ENCODE measurements at regions not wholly inside any gene's neighbourhood (a gene's known extent, or its start where the extent isn't known, plus 50 kb on each side); places are given as distances from the start of the nearest gene placed in this dataset.

DNA sequence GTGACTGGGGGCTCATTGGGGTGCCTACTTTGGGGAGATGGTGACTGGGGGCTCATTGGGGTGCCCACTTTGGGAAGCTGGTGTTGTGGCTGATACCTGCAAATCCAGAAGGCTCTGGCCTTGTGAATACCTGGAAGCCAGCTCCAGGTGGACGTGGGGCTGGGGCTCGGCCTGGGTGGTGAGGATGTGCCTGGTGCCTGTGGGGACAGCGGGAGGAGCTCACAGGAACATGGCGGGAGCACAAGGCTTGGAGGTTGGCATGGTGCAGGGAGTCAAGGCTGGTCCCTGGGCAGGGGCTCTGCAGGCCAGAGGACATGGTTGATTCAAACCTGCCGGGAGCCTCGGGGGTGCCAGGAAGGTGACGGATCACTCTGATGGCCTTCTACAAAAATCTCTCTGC is 1165.7 kb downstream of the BRD1 start:
- Histone ChIP-seq H3K4me1 (ENCODE audit: control insufficient read depth in 1 of 2, extremely low read depth in 1 of 2, insufficient read depth in 2 of 2, low read length in 2 of 2) (no peaks in the 10 kb centered on the region), H3K27ac (ENCODE audit: low read length) (no peak overlapping the region), H3K9me3 (no peaks in the 10 kb centered on the region), H3K4me3 (ENCODE audit: control insufficient read depth in 1 of 2, extremely low read depth in 1 of 2, low read length in 1 of 2) (no peak overlapping the region), H3K27me3 (replicated peaks in 1 of 2; ENCODE audit: control insufficient read depth in 2 of 2, extremely low read depth in 1 of 2, insufficient read depth in 2 of 2, low read length in 1 of 2) (peaks cover 0 to 5% of the 10 kb centered on the region in 2 experiments), H3K36me3 (ENCODE audit: control insufficient read depth in 2 of 2, extremely low read depth in 1 of 2, insufficient read depth in 1 of 2, low read length in 1 of 2) (no peaks in the 10 kb centered on the region)
- CTCF ChIA-PET: no interaction called here
- H3K27me3 Mint-ChIP-seq: no peaks in the 10 kb centered on the region
- H3K36me3 Mint-ChIP-seq: no peaks in the 10 kb centered on the region
- H3K4me3 Mint-ChIP-seq: no peak overlapping the region
- no peak overlapping the region for H3K27ac Mint-ChIP-seq
- WGBS (ENCODE audit: insufficient coverage): 85% methylated on average over 6 of the region's 7 CpGs
- no peaks in the 10 kb centered on the region for H3K4me1 Mint-ChIP-seq
- no peak for DNase-seq
- no peak for ATAC-seq (replicated peaks in 1 of 4)
- POLR2A ChIA-PET: no interaction called here
- peaks cover 0 to 18% (median 10%) of the 10 kb centered on the region in 3 donors for H3K9me3 Mint-ChIP-seq

- CTCF ChIA-PET: no interaction called here
- DNase-seq (no peak), ATAC-seq (replicated peaks in 1 of 4) (no peak)
- POLR2A ChIA-PET: no interaction called here
- H3K4me1 ChIP-seq (ENCODE audit: control insufficient read depth in 1 of 2, extremely low read depth in 1 of 2, insufficient read depth in 2 of 2, low read length in 2 of 2): no peaks in the 10 kb centered on the region
- H3K27ac Mint-ChIP-seq: no peak overlapping the region
- no peaks in the 10 kb centered on the region for H3K36me3 Mint-ChIP-seq
- no peaks in the 10 kb centered on the region for H3K27me3 Mint-ChIP-seq
- H3K27ac ChIP-seq (ENCODE audit: low read length): no peak overlapping the region
- no peaks in the 10 kb centered on the region for H3K9me3 ChIP-seq
- H3K4me3 ChIP-seq (ENCODE audit: control insufficient read depth in 1 of 2, extremely low read depth in 1 of 2, low read length in 1 of 2): no peak overlapping the region
- H3K4me1 Mint-ChIP-seq: no peaks in the 10 kb centered on the region
- peaks cover 0 to 5% of the 10 kb centered on the region in 2 experiments for H3K27me3 ChIP-seq (replicated peaks in 1 of 2; ENCODE audit: control insufficient read depth in 2 of 2, extremely low read depth in 1 of 2, insufficient read depth in 2 of 2, low read length in 1 of 2)
- H3K36me3 ChIP-seq (ENCODE audit: control insufficient read depth in 2 of 2, extremely low read depth in 1 of 2, insufficient read depth in 1 of 2, low read length in 1 of 2): no peaks in the 10 kb centered on the region
- WGBS (ENCODE audit: insufficient coverage): 73% methylated on average over 25 of the region's 33 CpGs
- H3K4me3 Mint-ChIP-seq: no peak overlapping the region
- H3K9me3 Mint-ChIP-seq: peaks cover 0 to 18% (median 10%) of the 10 kb centered on the region in 3 donors
Observed at GRCh38 chr22:48660790-48661740, 1166.6 kb downstream of the BRD1 start.

DNA sequence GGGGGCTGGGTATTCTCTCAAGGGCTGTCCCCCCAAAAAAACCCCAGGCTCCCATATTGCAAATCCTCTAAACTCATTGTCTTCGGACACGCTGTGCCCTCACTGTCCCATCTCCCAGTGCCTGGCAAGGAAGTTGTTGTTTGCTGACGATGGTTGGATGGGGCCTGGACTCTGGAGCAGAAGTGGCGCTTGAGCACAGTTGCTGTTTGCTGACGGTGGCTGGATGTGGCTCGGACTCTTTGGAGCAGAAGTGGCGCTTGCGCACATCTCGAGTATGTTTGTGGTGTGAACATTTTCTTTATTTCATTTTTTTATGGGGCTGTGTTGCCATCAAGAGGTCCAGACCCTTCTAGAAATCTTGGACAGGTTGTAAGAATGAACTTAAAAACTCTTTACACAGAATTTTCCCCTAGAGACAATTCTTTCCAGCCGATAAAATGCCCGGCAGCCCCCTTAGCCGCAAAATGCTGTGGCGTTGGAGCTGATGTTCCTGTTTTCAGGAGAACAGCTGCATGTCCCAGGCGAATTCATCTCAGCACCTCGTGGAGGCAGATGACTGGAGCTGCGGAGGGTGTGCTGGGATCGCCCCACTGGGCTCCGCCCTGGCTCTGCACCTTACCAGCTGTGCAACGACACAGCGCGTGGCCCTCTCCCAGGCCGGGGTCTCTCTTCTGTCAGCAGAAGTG is 1167.4 kb downstream of the BRD1 start:
- no peak for DNase-seq
- Mint-ChIP-seq H3K4me3 (no peak overlapping the region), H3K4me1 (no peaks in the 10 kb centered on the region), H3K27ac (no peak overlapping the region), H3K36me3 (no peaks in the 10 kb centered on the region), H3K27me3 (no peaks in the 10 kb centered on the region), H3K9me3 (peaks cover 0 to 15% (median 10%) of the 10 kb centered on the region in 3 donors)
- Histone ChIP-seq H3K27me3 (replicated peaks in 1 of 2; ENCODE audit: control insufficient read depth in 2 of 2, extremely low read depth in 1 of 2, insufficient read depth in 2 of 2, low read length in 1 of 2) (peaks cover 0 to 5% of the 10 kb centered on the region in 2 experiments), H3K9me3 (no peaks in the 10 kb centered on the region), H3K4me3 (ENCODE audit: control insufficient read depth in 1 of 2, extremely low read depth in 1 of 2, low read length in 1 of 2) (no peak overlapping the region), H3K36me3 (ENCODE audit: control insufficient read depth in 2 of 2, extremely low read depth in 1 of 2, insufficient read depth in 1 of 2, low read length in 1 of 2) (no peaks in the 10 kb centered on the region), H3K4me1 (ENCODE audit: control insufficient read depth in 1 of 2, extremely low read depth in 1 of 2, insufficient read depth in 2 of 2, low read length in 2 of 2) (no peaks in the 10 kb centered on the region), H3K27ac (ENCODE audit: low read length) (no peak overlapping the region)
- ChIA-PET CTCF (no interaction called here), POLR2A (no interaction called here)
- no peak for ATAC-seq (replicated peaks in 1 of 4)
- WGBS (ENCODE audit: insufficient coverage): 66% methylated on average over 5 of the region's 22 CpGs

GRCh38 chr22:48659404-48659996 is 1168.2 kb downstream of the BRD1 start:
- Mint-ChIP-seq H3K36me3 (no peaks in the 10 kb centered on the region), H3K27me3 (no peaks in the 10 kb centered on the region), H3K4me3 (no peak overlapping the region), H3K4me1 (no peaks in the 10 kb centered on the region), H3K9me3 (peaks cover 0 to 11% (median 10%) of the 10 kb centered on the region in 3 donors), H3K27ac (no peak overlapping the region)
- CTCF ChIA-PET: no interaction called here
- H3K27me3 ChIP-seq (replicated peaks in 1 of 2; ENCODE audit: control insufficient read depth in 2 of 2, extremely low read depth in 1 of 2, insufficient read depth in 2 of 2, low read length in 1 of 2): peaks cover 0 to 7% of the 10 kb centered on the region in 2 experiments
- WGBS (ENCODE audit: insufficient coverage): 90% methylated on average over 2 of the region's 8 CpGs
- H3K36me3 ChIP-seq (ENCODE audit: control insufficient read depth in 2 of 2, extremely low read depth in 1 of 2, insufficient read depth in 1 of 2, low read length in 1 of 2): no peaks in the 10 kb centered on the region
- no peaks in the 10 kb centered on the region for H3K4me1 ChIP-seq (ENCODE audit: control insufficient read depth in 1 of 2, extremely low read depth in 1 of 2, insufficient read depth in 2 of 2, low read length in 2 of 2)
- POLR2A ChIA-PET: no interaction called here
- H3K9me3 ChIP-seq: no peaks in the 10 kb centered on the region
- ATAC-seq (replicated peaks in 1 of 4) (no peak), DNase-seq (no peak)
- no peak overlapping the region for H3K27ac ChIP-seq (ENCODE audit: low read length)
- no peak overlapping the region for H3K4me3 ChIP-seq (ENCODE audit: control insufficient read depth in 1 of 2, extremely low read depth in 1 of 2, low read length in 1 of 2)

DNA sequence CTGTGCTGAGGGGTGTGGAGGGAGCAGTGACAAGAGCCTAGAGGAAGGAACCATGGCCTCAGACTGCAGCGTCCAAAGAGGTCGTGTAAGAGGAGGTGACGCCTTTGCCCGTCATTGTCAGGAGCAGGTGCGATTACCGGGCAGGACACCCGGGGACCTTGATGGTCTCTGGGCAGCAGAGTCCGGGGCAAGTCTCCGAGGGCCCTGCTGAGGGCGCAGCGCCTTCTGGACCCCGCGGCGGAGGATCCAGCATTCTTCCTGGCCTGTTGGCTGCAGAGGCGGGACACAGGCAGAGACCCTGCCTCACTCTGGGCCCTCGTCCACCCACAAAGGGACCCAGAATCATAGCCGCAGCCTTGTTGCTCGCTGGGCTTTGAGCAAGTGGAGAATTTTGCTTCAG is 1168.8 kb downstream of the BRD1 start:
- no peaks in the 10 kb centered on the region for H3K27me3 Mint-ChIP-seq
- CTCF ChIA-PET: no interaction called here
- Histone ChIP-seq H3K4me1 (ENCODE audit: control insufficient read depth in 1 of 2, extremely low read depth in 1 of 2, insufficient read depth in 2 of 2, low read length in 2 of 2) (no peaks in the 10 kb centered on the region), H3K36me3 (ENCODE audit: control insufficient read depth in 2 of 2, extremely low read depth in 1 of 2, insufficient read depth in 1 of 2, low read length in 1 of 2) (no peaks in the 10 kb centered on the region), H3K4me3 (ENCODE audit: control insufficient read depth in 1 of 2, extremely low read depth in 1 of 2, low read length in 1 of 2) (no peak overlapping the region), H3K27ac (ENCODE audit: low read length) (no peak overlapping the region), H3K27me3 (replicated peaks in 1 of 2; ENCODE audit: control insufficient read depth in 2 of 2, extremely low read depth in 1 of 2, insufficient read depth in 2 of 2, low read length in 1 of 2) (peaks cover 0 to 7% of the 10 kb centered on the region in 2 experiments), H3K9me3 (no peaks in the 10 kb centered on the region)
- H3K4me1 Mint-ChIP-seq: no peaks in the 10 kb centered on the region
- 88% methylated on average over 18 of the region's 18 CpGs for WGBS (ENCODE audit: insufficient coverage)
- no peak overlapping the region for H3K27ac Mint-ChIP-seq
- peaks cover 0 to 6% (median 5%) of the 10 kb centered on the region in 3 donors for H3K9me3 Mint-ChIP-seq
- no peaks in the 10 kb centered on the region for H3K36me3 Mint-ChIP-seq
- ATAC-seq (replicated peaks in 1 of 4): no peak
- no peak for DNase-seq
- H3K4me3 Mint-ChIP-seq: no peak overlapping the region
- POLR2A ChIA-PET: no interaction called here

DNA sequence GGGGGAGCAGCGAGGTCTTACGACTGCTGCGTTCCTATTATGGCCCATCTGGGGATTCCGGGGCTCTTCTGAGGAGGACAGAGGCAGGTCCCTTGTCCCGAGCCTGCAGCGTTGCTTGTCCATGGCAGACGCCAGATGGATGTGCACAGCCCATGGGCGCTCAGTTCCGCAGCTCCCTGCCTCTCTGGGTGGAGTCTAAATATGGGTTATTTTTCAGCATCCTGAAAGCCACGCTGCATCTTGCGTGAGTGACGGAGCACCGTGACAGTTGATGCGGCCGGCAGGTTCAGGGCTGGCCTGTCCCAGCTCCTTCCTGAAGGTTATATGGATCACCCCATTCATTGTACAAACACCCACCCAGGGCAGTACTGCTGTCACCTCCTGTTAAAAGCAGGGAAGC is 1169.4 kb downstream of the BRD1 start:
- CTCF ChIA-PET: no interaction called here
- no peaks in the 10 kb centered on the region for H3K36me3 Mint-ChIP-seq
- Histone ChIP-seq H3K4me1 (ENCODE audit: control insufficient read depth in 1 of 2, extremely low read depth in 1 of 2, insufficient read depth in 2 of 2, low read length in 2 of 2) (no peaks in the 10 kb centered on the region), H3K36me3 (ENCODE audit: control insufficient read depth in 2 of 2, extremely low read depth in 1 of 2, insufficient read depth in 1 of 2, low read length in 1 of 2) (no peaks in the 10 kb centered on the region), H3K27me3 (replicated peaks in 1 of 2; ENCODE audit: control insufficient read depth in 2 of 2, extremely low read depth in 1 of 2, insufficient read depth in 2 of 2, low read length in 1 of 2) (peaks cover 0 to 10% of the 10 kb centered on the region in 2 experiments), H3K27ac (ENCODE audit: low read length) (no peak overlapping the region), H3K9me3 (no peaks in the 10 kb centered on the region), H3K4me3 (ENCODE audit: control insufficient read depth in 1 of 2, extremely low read depth in 1 of 2, low read length in 1 of 2) (no peak overlapping the region)
- 91% methylated on average over 12 of the region's 15 CpGs for WGBS (ENCODE audit: insufficient coverage)
- H3K27ac Mint-ChIP-seq: no peak overlapping the region
- peaks cover 0 to 3% (median 0%) of the 10 kb centered on the region in 3 donors for H3K9me3 Mint-ChIP-seq
- H3K27me3 Mint-ChIP-seq: no peaks in the 10 kb centered on the region
- no peak overlapping the region for H3K4me3 Mint-ChIP-seq
- POLR2A ChIA-PET: no interaction called here
- DNase-seq (no peak), ATAC-seq (replicated peaks in 1 of 4) (no peak)
- no peaks in the 10 kb centered on the region for H3K4me1 Mint-ChIP-seq

All from T-cell (primary cell).